GM18502 (cell line): ENCODE measurements at regions not wholly inside any gene's neighbourhood (a gene's known extent, or its start where the extent isn't known, plus 50 kb on each side); places are given as distances from the start of the nearest gene placed in this dataset.
A peak's percentile ranks its signal among the peaks of the same experiment; 100 is the strongest.
"Not testable (repeated sequence)": the region's sequence is repeated elsewhere in the genome, so short reads cannot be mapped to it uniquely, and the experiment has no call there.

Source experiments
- ATAC-seq: cut with Tn5 transposase; IDR thresholded peaks from one replicate; pipeline ENCODE4 v1.9.1; 2021; ENCODE audit warnings: mild to moderate bottlenecking; ENCODE audit not compliant: unreplicated experiment, poor library complexity

- ATAC-seq, result not testable (repeated sequence)
Observed at GRCh38 chr19:28130881-28131280, 1082.1 kb downstream of the UQCRFS1 start.

GRCh38 chr19:28130066-28130511, 1082.9 kb downstream of the UQCRFS1 start:
- ATAC-seq, result no peak

GRCh38 chr19:28128341-28128740, 1084.6 kb downstream of the UQCRFS1 start:
- no peak for ATAC-seq

GRCh38 chr19:28126135-28126898, 1086.6 kb downstream of the UQCRFS1 start:
- no peak for ATAC-seq

GRCh38 chr19:28122734-28123133, 1090.2 kb downstream of the UQCRFS1 start:
- no peak for ATAC-seq

GRCh38 chr19:28118235-28118634, 1094.7 kb downstream of the UQCRFS1 start:
- ATAC-seq, result no peak

- ATAC-seq, result no peak
Observed at GRCh38 chr19:28117143-28117542, 1095.8 kb downstream of the UQCRFS1 start.

GRCh38 chr19:28116379-28116778, 1096.6 kb downstream of the UQCRFS1 start:
- not testable (repeated sequence) for ATAC-seq

- no peak for ATAC-seq
Observed at GRCh38 chr19:28103921-28104320, 1109.0 kb downstream of the UQCRFS1 start.

- not testable (repeated sequence) for ATAC-seq
Observed at GRCh38 chr19:28084659-28085157, 1128.2 kb downstream of the UQCRFS1 start.

- ATAC-seq, result no peak
Observed at GRCh38 chr19:28076628-28077027, 1136.3 kb downstream of the UQCRFS1 start.

- no peak for ATAC-seq
Observed at GRCh38 chr19:28075229-28075628, 1137.7 kb downstream of the UQCRFS1 start.

- ATAC-seq, result peak; percentile 73
Observed at GRCh38 chr19:28074773-28075172, 1138.2 kb downstream of the UQCRFS1 start.

- peak; percentile 69 for ATAC-seq
Observed at GRCh38 chr19:28067882-28068281, 1145.1 kb downstream of the UQCRFS1 start.

- no peak for ATAC-seq
Observed at GRCh38 chr19:28066988-28067387, 1146.0 kb downstream of the UQCRFS1 start.

GRCh38 chr19:28066161-28066560, 1146.8 kb downstream of the UQCRFS1 start:
- no peak for ATAC-seq

- ATAC-seq, result no peak
Observed at GRCh38 chr19:28065026-28065425, 1147.9 kb downstream of the UQCRFS1 start.

GRCh38 chr19:28063702-28064101, 1149.2 kb downstream of the UQCRFS1 start:
- ATAC-seq, result no peak

GRCh38 chr19:28061111-28061510, 1151.8 kb downstream of the UQCRFS1 start:
- no peak for ATAC-seq

- ATAC-seq, result not testable (repeated sequence)
Observed at GRCh38 chr19:28057026-28057425, 1155.9 kb downstream of the UQCRFS1 start.

- no peak for ATAC-seq
Observed at GRCh38 chr19:28051047-28051446, 1161.9 kb downstream of the UQCRFS1 start.

GRCh38 chr19:28049875-28050274, 1163.1 kb downstream of the UQCRFS1 start:
- no peak for ATAC-seq
